Adrenal gland (tissue), 5 donors: ENCODE measurements at regions not wholly inside any gene's neighbourhood (a gene's known extent, or its start where the extent isn't known, plus 50 kb on each side); places are given as distances from the start of the nearest gene placed in this dataset.

Experiments used
- CTCF ChIP-seq, 6 experiments: fragments of 450-650 bp in 4 of 6; fragments of 200-600 bp in 2 of 6; sonication (generic) in 1 of 6; IDR thresholded peaks; 1 replicate in 5 of 6; 2 replicates in 1 of 6; pipeline versions ENCODE4 v1.5.1 to v1.8.0; 2016 to 2021; ENCODE audit warnings: antibody characterized with exemption in 6 of 6, mild to moderate bottlenecking in 2 of 6, moderate library complexity in 1 of 6
- POLR2A ChIP-seq, 2 donors: fragments of 450-650 bp; IDR thresholded peaks; one replicate each; pipeline ENCODE4 v1.6.1; 2017; ENCODE audit warnings: antibody characterized with exemption in 2 of 2, mild to moderate bottlenecking in 2 of 2, moderate library complexity in 1 of 2
- donor health status: DM: no; HTN: no; CAD: no.

GRCh38 chr2:48137829-48138228 lies 176.7 kb upstream of the FOXN2 start:
- no peak for TF ChIP-seq CTCF (IDR thresholded peaks at IDR 0.05)
- no peak for TF ChIP-seq POLR2A (IDR thresholded peaks at IDR 0.05)
